Stimulated activated CD4-positive, alpha-beta T cell treated with anti-CD3 and anti-CD28 coated beads, Interleukin-1b, Interleukin-23, amount 100 ng/mL, for 48 hours (primary cell): ENCODE measurements at regions not wholly inside any gene's neighbourhood (a gene's known extent, or its start where the extent isn't known, plus 50 kb on each side); places are given as distances from the start of the nearest gene placed in this dataset.
"Not testable (repeated sequence)": the region's sequence is repeated elsewhere in the genome, so short reads cannot be mapped to it uniquely, and the experiment has no call there.

Experiments used
- DNase-seq: peaks from one replicate; pipeline ENCODE4 v3.0.0-alpha.2; 2020

DNA sequence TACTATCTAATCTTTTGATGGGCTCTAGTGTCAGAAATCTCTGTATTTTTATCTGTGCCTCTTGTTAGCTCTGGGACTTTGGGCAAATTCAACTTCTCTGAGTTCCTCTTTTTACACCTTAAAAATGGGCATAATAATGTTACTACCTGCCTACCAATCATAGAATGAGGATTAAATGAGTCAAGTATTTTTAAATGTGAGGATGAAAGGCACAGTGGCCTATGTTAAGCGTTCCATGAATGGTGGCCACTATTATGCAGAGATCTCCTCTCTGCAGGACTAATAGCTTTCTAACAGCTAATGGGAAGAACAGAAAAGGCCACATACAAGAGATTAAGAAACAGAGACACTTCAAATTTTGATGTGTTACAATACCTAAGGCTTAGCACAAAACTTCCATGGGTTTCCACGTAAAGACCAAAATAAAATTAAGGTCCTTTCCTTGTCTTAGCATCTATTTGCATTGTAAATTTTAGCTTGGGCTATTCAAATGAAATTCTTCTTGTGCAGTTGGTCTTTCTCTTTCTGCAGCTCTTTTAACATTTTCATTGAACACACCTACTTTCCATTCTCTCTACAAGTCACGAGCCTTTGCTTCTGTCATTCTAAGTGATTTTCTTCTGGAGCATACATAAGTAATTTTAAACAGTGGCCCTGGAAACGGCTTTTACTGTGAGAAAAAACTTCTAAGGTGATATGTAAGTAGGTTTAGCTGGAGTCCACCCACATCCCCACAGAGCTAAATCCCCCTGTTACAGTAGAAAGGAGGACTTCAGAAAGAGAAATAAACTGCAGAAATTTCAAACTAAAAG, 117.9 kb upstream of the MED14 start:
- DNase-seq, result no peak

DNA sequence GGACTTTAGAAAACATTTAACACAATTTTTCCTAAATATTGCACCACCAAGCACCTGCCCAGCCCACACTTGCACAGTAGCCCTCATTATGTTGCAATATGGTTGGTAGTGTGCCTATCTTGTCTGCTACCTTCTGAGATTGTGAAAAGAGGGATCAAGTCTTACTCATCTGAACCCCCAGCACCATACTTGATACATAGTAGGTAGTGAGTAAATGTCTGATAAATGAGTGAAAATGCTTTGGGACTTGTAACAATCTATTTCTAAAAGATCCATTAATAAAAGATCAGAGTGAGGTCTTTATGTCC, 118.4 kb upstream of the MED14 start:
- no peak for DNase-seq

DNA sequence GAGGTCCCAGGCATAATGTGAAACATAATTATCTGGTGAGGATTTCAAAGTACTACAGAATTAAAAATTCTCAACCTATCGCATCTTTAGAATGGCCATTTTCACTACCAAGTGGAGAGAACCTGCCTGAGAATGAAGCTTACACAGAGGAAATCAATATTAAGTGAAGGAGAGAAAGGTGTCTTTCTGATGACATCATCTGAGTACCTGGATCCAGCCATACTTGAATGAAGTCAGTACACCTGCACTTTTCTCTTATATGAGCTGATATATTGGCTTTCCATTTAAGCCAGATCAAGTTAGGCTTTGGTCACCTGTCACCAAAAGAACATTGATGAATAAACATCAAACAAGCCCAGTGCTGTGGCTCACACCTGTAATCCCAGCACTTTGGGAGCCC, 118.9 kb upstream of the MED14 start:
- no peak for DNase-seq

DNA sequence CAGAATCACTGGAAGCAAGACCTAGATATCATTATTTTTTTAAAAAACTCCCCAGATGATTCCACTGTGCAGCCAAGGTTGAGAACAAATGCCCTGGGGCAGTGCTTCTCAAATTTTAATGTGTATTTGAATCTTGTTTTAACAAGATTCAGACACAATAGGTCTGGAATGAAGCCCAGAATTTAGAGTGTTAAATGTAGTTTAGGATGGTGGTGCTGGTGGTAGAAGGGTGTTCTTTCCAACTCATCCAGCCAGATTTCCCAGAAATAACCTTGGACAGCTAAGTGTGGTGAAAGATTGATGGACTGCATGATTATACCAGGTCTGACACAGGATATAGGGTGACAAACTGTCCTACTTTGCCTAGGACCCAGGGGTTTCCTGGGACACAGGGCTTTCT, 120.1 kb upstream of the MED14 start:
- no peak for DNase-seq

DNA sequence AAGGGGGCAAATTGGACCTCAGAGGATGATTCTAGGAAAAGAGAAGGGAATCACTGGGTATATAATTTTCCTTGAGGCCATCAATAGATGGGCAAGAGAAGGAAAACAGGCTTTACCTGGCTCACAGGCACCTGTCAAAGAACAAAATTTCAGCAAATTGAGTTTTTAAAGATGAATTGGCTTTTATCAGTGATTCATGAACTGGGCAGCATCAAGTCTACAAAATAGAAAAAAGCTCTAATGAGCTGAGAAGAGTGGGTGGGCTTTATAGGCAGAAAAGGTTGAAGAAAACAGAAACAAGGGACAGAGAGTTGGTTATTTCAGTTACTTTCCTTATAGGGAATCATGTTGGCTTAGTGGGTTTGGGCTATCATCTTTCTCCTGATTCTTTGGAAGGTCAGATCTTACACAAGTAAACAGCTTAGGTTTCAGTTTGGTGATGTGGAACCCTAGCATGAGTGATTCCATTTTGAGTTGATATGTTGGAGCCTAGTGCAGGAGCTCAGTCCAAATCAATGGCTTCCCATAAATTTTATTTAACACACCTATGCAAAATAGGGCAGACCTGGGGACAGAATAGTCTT, 120.7 kb upstream of the MED14 start:
- DNase-seq, result no peak

DNA sequence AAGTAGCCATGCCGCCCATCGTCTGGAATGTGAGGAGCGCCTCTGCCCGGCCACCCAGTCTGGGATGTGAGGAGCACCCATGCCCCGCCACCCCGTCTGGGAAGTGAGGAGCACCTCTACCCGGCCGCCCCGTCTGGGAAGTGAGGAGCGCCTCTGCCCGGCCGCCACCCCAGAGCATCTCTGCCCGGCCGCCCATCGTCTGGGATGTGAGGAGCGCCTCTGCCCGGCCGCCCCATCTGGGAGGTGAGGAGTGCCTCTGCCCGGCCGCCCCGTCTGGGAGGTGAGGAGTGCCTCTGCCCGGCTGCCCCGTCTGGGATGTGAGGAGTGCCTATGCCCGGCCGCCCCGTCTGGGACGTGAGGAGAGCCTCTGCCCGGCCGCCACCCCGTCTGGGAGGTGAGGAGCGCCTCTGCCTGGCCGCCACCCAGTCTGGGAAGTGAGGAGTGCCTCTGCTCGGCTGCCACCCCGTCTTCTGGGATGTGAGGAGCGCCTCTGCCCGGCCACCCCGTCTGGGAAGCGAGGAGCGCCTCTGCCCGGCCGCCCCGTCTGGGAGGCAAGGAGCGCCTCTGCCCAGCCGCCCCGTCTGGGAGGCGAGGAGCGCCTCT, 126.7 kb upstream of the MED14 start:
- not testable (repeated sequence) for DNase-seq

DNA sequence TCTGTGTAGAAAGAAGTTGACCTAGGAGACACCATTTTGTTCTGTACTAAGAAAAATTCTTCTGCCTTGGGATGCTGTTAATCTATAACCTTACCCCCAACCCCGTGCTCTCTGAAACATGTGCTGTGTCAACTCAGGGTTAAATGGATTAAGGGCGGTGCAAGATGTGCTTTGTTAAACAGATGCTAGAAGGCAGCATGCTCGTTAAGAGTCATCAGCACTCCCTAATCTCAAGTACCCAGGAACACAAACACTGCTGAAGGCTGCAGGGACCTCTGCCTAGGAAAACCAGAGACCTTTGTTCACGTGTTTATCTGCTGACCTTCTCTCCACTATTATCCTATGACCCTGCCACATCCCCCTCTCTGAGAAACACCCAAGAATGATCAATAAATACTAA, 127.9 kb upstream of the MED14 start:
- not testable (repeated sequence) for DNase-seq

DNA sequence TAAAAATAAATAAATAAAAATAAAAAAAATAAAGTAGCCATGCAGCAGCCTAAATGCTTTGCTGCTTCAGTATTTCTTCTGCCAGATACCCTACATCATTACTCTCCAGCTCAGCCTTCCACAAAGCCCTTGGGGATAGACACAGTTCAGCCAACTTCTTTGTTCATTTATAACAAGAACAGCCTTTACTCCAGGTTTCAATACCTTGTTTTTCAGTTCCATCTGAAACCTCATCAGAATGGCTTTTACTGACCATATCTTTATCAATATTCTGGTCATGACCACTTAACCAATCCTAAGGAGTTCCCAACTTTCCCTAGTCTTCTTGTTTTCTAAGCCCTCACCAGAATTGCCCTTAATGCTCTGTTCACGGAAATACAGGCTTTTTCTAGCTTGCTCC, 128.3 kb upstream of the MED14 start:
- no peak for DNase-seq

DNA sequence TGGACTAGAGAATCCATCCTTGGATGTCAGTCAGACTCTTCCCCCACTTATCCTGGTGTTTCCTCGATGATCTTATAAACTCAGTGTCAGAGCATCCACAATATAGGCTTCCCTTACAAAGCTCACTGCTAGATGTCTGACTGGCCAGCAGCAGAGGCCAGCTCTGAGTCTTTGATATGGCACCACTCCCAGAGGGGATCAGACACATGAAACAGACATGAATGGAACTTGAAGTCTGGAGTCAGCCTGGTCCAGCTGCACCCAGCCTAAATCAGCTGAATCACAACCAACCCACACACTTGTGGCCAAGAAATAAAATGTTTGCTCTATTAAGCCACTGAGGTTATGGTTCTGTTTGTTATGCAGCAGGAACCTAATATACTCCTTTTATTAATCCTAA, 129.6 kb upstream of the MED14 start:
- DNase-seq, result no peak

DNA sequence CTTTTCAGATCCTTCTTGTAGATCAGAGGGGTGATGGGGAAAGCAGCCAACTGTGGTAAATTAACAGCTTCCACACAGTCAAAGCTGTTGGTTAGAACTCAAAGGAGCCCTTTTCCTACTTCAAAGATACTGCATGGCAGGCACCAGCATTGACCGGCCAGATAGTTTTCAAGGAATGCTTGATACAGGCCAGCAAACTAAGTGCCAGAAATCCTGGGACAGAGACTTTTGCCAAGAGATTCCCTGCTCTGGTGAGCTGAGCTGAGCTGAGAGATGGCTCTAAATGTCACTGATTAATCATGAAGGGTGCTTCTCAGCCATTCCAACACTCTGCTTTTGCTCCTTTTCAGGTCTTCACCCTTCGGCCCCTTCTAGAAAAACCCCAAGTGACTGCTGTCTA, 131.6 kb upstream of the MED14 start:
- no peak for DNase-seq

DNA sequence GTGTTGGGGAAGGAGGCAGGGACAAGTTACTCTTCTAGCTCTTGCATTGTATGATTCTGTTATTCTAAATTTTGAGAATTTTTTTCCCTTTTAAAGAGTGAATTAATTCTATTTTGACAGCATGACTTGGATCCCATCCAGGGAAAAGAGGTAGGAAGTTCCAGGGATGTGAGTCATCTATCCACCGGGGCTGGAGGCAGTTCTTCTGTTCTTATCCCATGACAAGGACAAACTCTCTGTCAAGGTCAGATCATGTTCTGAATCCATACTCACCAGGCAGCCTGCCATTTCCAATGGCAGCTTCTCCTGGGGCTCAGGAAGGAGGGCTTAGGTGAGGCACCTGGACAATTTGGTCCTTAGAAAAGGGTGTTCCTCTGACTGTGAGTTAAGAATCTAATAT, 132.0 kb upstream of the MED14 start:
- no peak for DNase-seq

DNA sequence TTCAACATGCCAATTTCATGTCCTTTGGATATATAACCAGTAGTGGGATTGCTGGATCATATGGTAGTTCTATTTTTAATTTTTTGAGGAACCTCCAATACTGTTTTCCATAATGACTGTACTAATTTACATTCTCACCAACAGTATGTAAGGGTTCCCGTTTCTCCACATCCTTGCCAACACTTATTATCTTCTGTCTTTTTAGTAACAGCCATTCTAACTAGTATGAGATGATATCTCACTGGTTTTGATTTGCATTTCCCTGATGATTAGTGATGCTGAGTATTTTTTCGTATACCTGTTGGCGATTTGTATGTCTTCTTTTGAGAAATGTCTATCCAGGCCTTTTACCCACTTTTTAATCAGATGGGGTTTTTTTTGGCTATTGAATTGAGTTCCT, 133.5 kb upstream of the MED14 start:
- DNase-seq, result no peak

DNA sequence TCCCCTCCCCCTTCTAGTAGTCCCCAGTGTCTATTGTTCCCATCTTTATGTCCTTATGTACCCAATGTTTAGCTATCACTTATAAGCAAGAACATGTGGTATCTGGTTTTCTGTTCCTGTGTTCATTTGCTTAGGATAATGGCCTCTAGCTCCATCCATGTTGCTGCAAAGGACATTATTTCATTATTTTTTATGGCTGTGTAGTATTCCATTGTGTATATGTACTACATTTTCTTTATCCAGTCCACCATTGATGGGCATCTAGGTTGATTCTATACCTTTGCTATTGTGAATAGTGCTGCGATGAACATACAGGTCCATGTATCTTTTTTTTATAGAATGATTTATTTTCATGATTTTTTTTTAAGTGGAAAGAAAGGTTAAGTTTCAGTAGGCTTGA, 135.6 kb upstream of the MED14 start:
- DNase-seq, result not testable (repeated sequence)

DNA sequence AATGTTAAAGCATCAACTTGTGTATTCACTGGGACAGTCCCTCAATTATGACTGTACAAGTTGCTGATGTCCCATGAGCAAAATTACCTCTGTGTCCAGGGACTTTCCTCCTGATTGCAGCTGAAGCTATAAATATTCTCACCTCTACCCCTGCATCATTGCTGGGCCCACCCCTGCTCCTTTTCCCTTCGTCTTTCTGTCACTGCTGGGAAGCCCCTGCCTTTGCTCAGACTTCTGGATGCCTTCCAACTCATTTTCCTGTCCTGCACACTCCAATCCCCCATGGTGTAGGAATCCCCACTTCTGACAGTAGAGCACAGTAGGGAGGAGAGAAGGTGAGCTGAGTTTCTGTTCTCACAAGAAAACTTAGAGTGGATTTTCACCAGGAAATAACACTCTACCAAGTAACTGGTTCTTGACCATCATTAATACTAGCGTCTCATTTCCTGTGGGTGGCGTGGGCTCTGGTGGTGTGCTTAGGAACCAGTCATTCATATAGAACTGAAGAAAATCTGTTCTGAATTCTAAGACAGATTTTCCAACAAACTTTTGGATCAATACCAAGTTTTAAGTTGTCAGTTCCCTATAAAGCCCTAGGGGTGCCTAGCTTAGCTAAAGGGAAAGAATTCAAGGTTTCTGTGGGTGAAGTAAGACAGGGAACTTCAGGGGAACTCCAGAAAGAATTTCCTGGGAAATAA, 136.2 kb upstream of the MED14 start:
- peak; percentile 6 for DNase-seq

DNA sequence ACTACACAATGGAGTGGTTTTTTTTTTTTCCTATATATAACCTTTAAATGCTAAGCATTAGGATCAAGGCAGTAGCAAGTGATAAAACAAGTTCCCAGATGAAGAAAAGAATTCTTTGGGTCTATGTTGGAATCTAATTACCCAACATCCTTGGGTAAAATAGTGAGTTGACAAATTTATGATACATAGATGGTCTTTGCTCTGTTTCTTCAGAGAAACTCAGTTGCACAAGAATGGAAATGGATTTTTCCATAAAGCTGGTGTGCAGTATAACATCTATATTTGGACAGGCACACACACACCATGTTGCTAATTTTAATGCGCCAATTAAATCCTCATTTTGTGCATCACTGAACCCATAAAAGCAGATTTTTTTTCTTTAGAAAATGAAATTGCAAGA, 137.0 kb upstream of the MED14 start:
- no peak for DNase-seq

DNA sequence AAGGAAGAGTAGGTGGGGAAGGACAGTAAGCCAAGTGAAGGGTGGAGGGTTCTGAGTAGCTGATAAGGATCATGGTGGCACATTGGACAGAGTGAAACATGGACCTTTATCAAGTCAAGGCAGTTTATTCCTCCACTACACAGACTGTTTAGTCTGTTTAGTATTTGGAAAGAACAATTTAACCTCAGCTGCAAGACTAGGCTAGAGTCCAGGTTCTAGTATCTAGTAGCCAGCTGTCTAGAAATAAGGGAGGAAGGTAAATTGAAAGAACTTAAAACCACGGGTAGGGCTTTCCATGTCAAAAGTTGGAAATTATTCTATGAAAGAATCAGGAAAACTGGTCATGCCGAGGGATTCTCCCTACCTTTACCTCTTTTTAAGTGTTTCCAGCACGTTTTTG, 140.1 kb upstream of the MED14 start:
- DNase-seq, result no peak

DNA sequence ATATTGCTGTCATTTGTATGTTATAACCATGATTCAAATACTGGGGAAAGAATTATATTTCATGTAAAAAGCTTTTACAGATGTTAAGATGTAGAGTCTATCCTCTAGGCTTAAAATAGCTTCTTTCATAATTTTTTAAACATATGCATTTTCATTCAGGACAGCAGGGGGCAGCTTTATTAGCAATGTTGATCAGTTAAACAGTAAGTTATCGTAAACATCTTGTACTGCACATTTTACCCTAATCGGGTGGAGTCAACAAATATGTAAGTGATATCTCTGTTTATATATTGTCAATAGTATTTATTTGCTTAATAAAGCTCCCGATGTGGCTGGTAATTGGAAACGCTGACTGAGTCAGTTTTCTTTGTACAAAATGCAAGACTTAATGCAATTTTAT, 142.5 kb upstream of the MED14 start:
- no peak for DNase-seq

DNA sequence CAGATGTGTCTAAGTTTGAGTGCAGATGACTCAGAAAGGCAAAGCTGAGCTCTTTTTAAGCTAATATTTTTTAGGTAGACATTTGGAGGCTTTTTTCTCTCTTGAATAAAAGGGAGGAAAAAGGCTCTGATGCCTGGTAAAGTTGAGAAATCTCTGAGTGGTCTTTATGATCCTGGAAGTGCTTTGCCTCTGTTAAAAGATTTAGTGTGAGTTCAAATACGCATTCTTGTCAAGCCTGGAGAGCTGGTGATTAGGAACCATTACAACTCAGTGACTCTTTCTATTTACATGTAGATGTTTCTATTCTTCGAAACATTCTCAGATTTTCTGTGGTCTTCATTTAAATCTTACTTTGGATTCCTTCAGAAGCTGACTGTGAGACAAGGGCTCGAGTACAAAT, 143.4 kb upstream of the MED14 start:
- no peak for DNase-seq

DNA sequence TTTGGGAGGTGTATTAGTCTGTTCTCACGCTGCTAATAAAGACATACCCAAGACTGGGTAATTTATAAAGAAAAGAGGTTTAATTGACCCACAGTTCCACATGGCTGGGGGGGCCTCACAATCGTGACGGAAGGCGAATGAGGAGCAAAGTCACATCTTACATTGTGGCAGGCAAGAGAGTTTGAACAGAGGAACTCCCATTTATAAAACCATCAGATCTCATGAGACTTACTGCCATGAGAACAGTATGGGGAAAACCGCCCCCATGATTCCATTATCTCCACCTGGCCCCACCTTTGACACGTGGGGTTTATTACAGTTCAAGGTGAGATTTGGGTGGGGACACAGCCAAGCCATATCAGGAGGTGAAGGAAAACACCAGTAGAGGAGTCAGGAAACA, 143.8 kb upstream of the MED14 start:
- not testable (repeated sequence) for DNase-seq

DNA sequence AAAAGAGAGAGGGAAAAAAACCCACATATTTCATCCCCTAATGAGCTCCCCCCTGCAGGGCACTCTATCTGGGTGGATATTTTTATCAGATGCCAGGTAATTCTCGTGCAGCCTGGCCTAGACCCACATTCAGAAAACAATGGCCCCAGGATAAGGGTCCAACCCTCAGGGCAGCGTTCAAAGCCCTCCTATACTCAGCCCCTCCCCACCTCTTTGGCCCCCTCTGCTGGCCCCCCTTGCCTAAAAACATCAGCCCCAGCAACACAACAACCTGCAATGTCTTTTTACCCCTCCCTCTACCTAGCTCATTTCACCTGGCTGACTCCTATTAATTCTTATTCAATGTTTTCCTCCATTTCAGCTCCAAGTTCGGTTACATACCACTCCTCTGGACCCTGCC, 145.4 kb upstream of the MED14 start:
- no peak for DNase-seq

DNA sequence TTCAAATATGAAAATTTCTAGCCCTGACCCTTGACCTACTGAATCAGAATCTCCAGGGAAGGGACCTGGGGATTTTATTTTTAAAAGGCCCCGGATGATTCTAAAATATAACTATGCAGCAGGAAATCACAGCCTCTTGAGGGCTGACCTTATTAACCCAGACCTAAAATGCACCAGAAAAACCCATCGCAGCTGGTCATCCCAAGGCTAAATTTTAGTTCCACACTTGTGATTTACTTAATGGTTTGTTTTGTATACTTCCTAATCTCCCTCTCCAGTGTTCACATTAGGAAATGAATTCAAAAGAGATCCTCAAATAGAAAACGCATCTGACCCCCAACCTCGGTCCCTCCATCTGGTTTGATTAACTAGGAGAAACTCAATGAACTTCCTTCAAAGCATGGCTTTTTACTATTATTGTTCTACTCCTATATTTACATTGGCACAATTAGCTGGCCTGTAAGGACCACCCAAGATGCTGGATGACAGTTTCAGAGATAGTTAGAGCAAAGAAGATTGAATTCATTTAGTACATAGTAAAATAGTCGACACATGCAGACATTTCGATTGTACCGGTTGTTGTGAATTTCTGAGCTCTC, 147.8 kb upstream of the MED14 start:
- DNase-seq, result no peak

DNA sequence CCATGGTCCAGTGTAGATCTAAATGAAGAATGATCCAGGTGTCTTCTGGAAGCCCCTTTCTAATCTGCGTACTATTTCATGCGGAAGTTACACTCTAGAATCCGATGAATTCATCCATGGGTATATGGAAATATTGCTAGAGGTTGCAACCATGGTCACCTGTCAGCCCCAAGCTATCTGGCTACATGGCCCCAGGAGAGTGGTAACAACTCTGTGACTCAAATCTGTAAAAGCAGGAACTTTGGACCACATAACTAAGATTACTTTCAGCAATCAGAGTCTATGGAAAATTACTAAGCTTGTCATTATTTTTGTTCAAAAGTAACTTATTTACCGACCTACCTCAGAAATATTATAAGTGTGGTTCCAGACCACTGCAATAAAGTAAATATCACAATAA, 150.6 kb upstream of the MED14 start:
- DNase-seq, result no peak

DNA sequence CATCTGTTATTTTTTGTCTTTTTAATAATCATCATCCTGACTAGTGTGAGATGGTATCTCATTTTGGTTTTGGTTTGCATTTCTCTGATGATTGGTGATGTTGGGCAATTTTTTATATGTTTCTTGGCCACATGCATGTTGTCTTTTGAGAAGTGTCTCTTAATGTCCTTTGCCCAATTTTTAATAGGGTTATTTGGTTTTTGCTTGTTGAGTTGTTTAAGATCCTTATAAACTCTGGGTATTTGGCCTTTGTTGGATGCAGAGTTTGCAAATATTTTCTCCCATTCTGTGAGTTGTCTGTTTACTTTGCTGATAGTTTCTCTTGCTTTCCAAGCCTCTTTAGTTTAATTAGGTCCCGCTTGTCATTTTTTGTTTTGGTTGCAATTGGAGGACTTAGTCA, 152.1 kb upstream of the MED14 start:
- DNase-seq, result no peak

DNA sequence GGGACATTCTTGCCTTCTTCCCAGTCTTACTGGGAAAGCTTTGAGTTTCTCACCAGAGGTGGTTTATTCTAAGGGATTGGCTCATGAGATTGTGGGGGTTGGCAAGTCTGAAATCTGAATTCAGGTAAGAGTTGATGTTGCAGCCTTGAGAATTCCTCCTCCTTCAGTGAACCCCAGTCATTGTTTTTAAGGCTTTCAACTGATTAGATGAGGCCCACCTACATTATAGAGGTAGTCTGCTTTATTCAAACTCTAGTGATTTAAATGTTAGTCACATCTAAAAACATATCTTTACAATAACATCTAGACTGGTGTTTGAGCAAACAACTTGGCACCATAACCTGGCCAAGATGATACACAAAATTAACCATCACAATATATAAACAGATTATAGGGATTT, 156.5 kb upstream of the MED14 start:
- DNase-seq, result no peak
